ENCODE measurements at regions not wholly inside any gene's neighbourhood (a gene's known extent, or its start where the extent isn't known, plus 50 kb on each side); places are given as distances from the start of the nearest gene placed in this dataset.

- no peak overlapping the region for H3K27ac Mint-ChIP-seq
- H3K9me3 Mint-ChIP-seq = no peaks in the 10 kb centered on the region
- DNase-seq = no peak
- no peak overlapping the region for H2AFZ ChIP-seq (ENCODE audit: insufficient read depth, low read depth, low read length, poor library complexity, severe bottlenecking)
- no peak overlapping the region for H3K4me2 ChIP-seq (replicated peaks; ENCODE audit: extremely low read depth, low read length, poor library complexity, severe bottlenecking)
- H3K4me1 Mint-ChIP-seq = no peaks in the 10 kb centered on the region
- H3K27me3 ChIP-seq (ENCODE audit: control insufficient read depth in 2 of 2, insufficient read depth in 2 of 2, low read length in 2 of 2) = peaks cover 0 to 2% of the 10 kb centered on the region in 2 donors
- H3K27me3 Mint-ChIP-seq (ENCODE audit: low read depth in 3 of 3) = peaks cover 0 to 3% (median 2%) of the 10 kb centered on the region in 3 donors
- no peak for TF ChIP-seq CTCF (IDR thresholded peaks at IDR 0.05)
- H3K4me3 ChIP-seq (replicated peaks in 1 of 3; ENCODE audit: low read depth in 2 of 3, low read length in 3 of 3) = no peak overlapping the region
- no peaks in the 10 kb centered on the region for H4K20me1 ChIP-seq (ENCODE audit: insufficient read depth, low read length)
- intact Hi-C loops (cut with micrococcal nuclease) = no loop called here
- no peaks in the 10 kb centered on the region for H3K36me3 ChIP-seq (replicated peaks in 1 of 2; ENCODE audit: control insufficient read depth in 1 of 2, insufficient read depth in 2 of 2, low read length in 2 of 2)
- H3K9me3 ChIP-seq (replicated peaks in 1 of 2; ENCODE audit: control insufficient read depth in 1 of 2, insufficient read depth in 1 of 2, low read length in 2 of 2) = no peaks in the 10 kb centered on the region
- H3K27ac ChIP-seq (ENCODE audit: low read depth in 1 of 2, low read length in 2 of 2) = no peak overlapping the region
- 93% methylated on average over 10 of the region's 10 CpGs for WGBS (ENCODE audit: insufficient coverage)
- no peaks in the 10 kb centered on the region for H3K79me2 ChIP-seq (ENCODE audit: insufficient read depth, low read length)
- H3K4me1 ChIP-seq (ENCODE audit: control insufficient read depth in 1 of 2, insufficient read depth in 2 of 2, low read length in 2 of 2) = no peaks in the 10 kb centered on the region
- H3K36me3 Mint-ChIP-seq = no peaks in the 10 kb centered on the region
- H3K9ac ChIP-seq (ENCODE audit: insufficient read depth, low read length, poor library complexity, severe bottlenecking) = no peak overlapping the region
- H3K4me3 Mint-ChIP-seq = no peak overlapping the region
These were observed 138.8 kb upstream of the USP24 start for GRCh38 chr1:55353707-55354620.

- Histone ChIP-seq H2AFZ (ENCODE audit: insufficient read depth, low read depth, low read length, poor library complexity, severe bottlenecking) (no peak overlapping the region), H3K4me1 (ENCODE audit: control insufficient read depth in 1 of 2, insufficient read depth in 2 of 2, low read length in 2 of 2) (no peaks in the 10 kb centered on the region), H3K79me2 (ENCODE audit: insufficient read depth, low read length) (no peaks in the 10 kb centered on the region), H3K9ac (ENCODE audit: insufficient read depth, low read length, poor library complexity, severe bottlenecking) (no peak overlapping the region), H3K9me3 (replicated peaks in 1 of 2; ENCODE audit: control insufficient read depth in 1 of 2, insufficient read depth in 1 of 2, low read length in 2 of 2) (no peaks in the 10 kb centered on the region), H3K4me2 (replicated peaks; ENCODE audit: extremely low read depth, low read length, poor library complexity, severe bottlenecking) (no peak overlapping the region), H3K36me3 (replicated peaks in 1 of 2; ENCODE audit: control insufficient read depth in 1 of 2, insufficient read depth in 2 of 2, low read length in 2 of 2) (no peaks in the 10 kb centered on the region), H3K4me3 (replicated peaks in 1 of 3; ENCODE audit: low read depth in 2 of 3, low read length in 3 of 3) (no peak overlapping the region), H3K27me3 (ENCODE audit: control insufficient read depth in 2 of 2, insufficient read depth in 2 of 2, low read length in 2 of 2) (peaks cover 0 to 2% of the 10 kb centered on the region in 2 donors), H3K27ac (ENCODE audit: low read depth in 1 of 2, low read length in 2 of 2) (no peak overlapping the region), H4K20me1 (ENCODE audit: insufficient read depth, low read length) (no peaks in the 10 kb centered on the region)
- H3K4me3 Mint-ChIP-seq = no peak overlapping the region
- peaks cover 0 to 3% (median 0%) of the 10 kb centered on the region in 3 donors for H3K27me3 Mint-ChIP-seq (ENCODE audit: low read depth in 3 of 3)
- intact Hi-C loops (cut with micrococcal nuclease) = no loop called here
- H3K4me1 Mint-ChIP-seq = no peaks in the 10 kb centered on the region
- H3K27ac Mint-ChIP-seq = no peak overlapping the region
- DNase-seq = no peak
- TF ChIP-seq CTCF (IDR thresholded peaks at IDR 0.05) = no peak
- no CpG with 5 or more reads among the region's 1 CpG for WGBS (ENCODE audit: insufficient coverage)
- no peaks in the 10 kb centered on the region for H3K36me3 Mint-ChIP-seq
- no peaks in the 10 kb centered on the region for H3K9me3 Mint-ChIP-seq
These were observed 137.6 kb upstream of the USP24 start for GRCh38 chr1:55352811-55353180.

All from CD14-positive monocyte (primary cell).